HG03521 (cell line): ENCODE measurements at regions not wholly inside any gene's neighbourhood (a gene's known extent, or its start where the extent isn't known, plus 50 kb on each side); places are given as distances from the start of the nearest gene placed in this dataset.
"Not testable (repeated sequence)": the region's sequence is repeated elsewhere in the genome, so short reads cannot be mapped to it uniquely, and the experiment has no call there.

Source experiments
- ATAC-seq: cut with Tn5 transposase; IDR thresholded peaks from one replicate; pipeline ENCODE4 v1.9.1; 2021; ENCODE audit warnings: mild to moderate bottlenecking, moderate library complexity; ENCODE audit not compliant: unreplicated experiment

DNA sequence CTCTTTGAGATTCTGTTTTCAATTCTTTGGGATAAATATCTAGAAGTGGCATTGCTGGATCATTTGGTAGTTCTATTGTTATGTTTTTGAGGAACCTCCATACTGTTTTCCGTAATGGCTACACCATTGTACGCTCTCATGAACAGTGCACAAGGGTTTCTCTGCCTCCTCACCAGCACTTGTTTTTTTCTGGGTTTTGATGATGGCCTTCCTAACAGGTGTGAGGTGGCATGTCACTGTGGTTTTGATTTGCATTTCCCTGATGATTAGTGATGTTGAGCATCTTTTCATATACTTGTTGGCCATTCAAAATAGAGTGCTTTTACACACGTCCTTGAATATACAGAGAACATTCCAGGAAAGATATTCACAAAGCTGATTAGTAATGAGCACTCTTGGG is 86.8 kb upstream of the ADORA2B start:
- not testable (repeated sequence) for ATAC-seq

DNA sequence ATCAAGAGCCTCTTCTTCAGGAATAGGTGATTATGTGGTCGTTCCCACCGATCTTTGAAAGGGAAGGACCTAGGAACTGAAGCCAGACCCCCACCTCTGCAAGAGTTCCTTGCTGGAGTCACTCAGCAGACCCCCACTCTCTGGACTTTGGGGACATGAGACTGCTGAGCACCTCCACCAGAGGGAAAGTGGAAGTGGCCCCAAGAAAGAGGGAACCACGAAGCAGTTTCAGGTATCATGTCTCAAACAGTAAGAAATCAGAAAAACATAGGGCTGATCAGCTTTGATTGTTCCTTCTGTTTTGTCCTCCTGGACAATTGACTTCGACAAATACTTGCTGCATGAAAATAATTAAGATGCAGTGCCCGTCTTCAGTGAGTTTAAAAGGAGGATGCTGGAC is 84.2 kb upstream of the ADORA2B start:
- ATAC-seq, result not testable (repeated sequence)

DNA sequence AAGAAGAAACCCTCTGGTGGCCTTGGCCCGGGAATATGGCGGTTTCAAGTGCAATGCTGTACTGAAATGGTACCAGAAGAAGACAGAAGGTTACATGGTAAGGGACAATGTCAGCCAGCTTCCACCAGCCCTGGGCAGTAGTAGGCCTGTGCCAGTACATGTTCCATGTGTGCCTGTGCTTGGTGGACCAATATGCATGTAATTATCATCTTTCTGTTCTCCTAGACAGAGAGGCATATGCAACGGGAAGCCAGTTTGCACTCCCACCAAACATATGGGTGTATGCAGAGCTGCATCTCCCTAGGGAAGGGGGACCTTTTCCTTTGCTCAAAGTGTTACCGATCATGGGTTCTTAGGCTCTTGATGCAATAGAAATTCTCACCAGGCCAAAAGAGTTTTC is 80.9 kb upstream of the ADORA2B start:
- ATAC-seq, result not testable (repeated sequence)

DNA sequence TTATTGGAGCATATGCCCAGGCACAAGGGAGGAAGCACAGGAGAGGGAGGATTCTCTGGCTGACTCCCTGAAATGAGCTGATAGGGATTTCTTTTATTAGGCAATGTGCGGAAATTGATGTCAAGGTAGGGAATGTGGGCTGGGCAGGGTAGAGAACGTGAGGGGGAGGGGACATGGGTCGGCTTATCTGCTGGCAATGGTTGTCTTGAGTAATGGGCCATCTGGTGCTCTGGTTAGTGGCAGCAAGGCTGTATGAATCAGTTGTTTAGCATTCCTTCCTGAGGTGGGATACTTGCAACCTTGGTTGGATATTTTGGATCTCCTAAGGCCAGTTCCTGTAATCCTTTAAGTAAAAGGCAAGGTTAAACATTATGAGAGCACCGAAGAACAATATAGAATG is 80.5 kb upstream of the ADORA2B start:
- ATAC-seq, result not testable (repeated sequence)

DNA sequence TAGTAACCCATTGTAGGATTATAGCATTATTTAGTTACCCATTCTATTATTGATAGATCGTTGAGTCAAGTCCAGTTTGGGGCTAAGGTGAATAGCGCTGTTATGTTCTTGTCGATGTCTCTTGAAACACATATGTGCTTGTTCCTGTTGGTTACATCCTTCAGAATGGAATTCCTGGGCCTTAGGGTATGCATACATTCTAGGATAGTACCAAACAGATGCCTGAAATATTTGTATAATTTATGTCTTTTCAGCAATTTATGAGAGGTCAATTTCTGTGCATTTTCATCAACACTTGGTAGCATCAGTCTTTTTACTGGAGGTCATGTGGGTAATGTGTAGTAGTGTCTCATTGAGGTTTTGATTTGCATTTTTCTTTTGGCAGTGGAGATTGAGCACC is 78.9 kb upstream of the ADORA2B start:
- not testable (repeated sequence) for ATAC-seq

DNA sequence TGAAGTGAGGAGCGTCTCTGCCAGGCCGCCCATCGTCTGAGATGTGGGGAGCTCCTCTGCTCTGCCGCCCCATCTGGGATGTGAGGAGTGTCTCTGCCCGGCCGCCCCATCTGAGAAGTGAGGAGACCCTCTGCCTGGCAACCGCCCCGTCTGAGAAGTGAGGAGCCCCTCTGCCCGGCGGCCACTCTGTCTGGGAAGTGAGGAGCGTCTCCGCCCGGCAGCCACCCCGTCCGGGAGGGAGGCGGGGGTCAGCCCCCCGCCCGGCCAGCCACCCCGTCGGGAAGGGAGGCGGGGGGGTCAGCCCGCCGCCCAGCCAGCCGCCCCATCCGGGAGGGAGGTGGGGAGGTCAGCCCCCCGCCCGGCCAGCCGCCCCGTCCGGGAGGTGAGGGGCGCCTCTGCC is 77.6 kb upstream of the ADORA2B start:
- ATAC-seq, result not testable (repeated sequence)

DNA sequence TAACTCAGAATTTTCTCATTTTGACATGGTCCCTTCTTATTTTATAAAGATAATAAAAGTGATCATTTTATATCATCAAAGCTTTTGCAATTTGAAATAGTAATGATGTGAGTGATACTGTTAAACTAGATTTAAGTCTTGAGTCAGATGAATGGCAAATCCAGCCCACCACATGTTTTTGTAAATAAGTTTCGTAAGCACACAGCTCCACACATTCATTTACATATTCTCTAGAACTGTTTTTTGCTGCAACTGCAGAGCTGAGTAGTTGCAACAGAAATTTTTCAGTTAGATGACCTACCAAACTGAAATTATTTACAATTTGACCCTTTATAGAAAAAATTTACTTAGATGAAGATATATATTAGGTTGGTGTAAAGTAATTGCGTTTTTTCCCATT is 75.1 kb upstream of the ADORA2B start:
- ATAC-seq, result not testable (repeated sequence)

DNA sequence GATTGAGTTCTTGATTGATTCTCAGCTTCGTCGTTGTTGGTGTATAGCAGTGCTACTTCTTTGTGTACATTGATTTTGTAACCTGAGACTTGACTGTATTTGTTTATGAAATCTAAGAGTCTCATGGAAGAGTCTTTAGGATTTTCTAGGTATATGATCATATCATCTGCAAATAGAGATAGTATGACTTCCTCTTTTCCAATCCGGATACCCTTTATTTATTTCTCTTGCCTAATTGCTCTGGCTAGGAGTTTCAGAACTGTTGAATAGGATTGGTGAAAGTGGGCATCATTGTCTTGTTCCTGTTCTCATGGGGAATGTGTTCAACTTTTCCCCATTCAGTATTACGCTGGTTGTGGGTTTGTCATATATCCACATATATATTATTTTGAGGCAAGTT is 72.3 kb upstream of the ADORA2B start:
- ATAC-seq, result not testable (repeated sequence)

DNA sequence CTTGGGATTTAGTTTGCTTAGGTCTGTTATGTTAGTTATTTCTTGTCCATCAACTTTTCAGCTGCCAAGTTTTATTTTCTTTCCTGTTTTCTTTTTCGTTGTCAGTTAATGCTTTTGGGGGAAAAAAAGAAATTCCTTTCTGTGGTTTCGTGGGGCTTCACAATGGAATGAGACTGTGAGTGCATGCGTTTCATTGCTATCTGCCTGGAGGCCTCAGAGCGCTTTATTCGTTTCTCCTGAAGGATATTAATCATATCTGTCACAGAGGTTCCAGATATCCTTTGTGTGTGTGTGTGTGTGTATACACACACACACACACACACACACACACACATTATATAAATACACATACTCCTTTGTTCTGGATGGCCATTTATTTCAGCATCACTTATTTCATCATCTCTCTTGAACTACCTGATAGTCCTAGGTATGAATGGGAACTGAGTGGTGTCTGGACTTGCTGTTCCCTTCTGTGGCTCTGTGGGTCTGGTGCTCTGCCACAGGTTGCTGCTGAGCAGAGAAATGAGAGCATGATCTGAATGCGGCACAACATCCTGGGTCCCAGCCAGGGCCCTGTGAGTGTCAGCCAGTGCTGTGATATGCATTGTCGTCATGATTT is 66.9 kb upstream of the ADORA2B start:
- ATAC-seq, result not testable (repeated sequence)

DNA sequence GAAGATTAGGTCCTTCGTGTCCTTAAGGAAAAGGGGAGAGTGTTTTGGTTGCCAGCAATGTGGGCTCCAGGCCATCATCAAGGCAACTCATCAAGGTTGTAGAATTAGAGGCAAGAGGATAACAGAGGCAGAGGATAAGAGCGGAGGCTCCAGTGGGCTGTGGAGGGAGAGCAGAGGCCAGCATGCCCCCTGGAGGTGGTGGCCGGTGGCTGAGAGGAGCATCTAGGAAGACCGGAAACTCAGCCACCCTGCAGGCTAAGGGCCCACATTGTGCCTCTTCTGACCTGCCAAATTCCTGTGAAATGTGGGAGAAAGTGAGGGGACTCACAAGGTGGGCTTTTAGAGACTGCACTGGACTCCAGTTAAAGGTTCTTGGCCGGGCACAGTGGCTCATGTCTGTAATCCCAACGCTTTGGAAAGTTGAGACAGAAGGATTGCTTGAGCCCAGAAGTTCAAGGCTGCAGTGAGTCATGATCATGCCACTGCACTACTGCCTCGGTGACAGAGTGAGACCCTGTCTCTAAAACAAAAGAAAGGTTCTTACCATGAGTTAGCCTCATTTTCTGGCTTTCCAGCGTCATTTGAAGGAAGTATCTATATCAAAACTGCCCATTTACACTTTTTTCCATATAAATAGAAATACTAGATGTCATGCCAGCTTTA is 62.7 kb upstream of the ADORA2B start:
- no peak for ATAC-seq

DNA sequence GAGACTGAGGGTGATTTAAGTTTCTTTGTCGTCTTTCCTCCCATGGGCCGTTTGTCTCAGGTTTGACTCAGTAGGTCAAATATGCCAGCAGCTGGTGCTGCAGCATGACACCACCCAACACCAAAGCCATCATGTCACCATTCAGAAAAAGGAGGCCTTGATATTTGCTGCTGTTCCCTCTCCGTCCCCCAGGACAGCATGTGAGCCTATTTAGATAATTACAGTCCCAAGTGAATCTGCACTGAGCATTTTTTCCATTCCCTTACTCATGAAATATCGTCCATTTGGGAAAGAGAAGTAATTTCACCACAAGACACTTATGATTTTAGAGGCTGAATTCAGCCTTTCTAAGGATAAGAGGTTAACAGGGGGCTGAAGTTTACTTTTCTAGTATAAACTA is 62.2 kb upstream of the ADORA2B start:
- ATAC-seq, result no peak

DNA sequence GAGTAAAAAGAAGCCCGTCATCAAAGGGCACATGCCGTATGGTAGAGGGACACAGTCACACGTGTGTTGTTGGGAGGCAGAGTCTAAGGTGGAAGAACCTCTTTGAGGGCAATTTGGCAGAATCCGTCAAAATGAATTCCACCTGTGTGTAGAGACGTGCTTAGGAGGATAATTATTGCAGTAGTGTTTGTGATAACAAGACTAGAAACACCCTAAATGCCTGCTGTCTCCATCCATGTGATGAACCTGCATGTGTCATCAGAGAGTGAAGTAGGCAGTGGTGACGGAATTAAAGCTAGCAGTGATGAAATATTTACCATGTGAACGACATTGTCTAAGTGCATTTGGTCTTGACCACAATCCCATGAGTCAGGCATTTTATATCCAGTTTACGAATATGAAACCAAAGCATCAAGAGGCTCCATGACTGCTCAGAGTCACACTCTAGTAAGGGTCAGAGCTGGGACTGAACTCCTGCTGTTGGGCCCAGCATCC is 61.3 kb upstream of the ADORA2B start:
- ATAC-seq, result no peak

DNA sequence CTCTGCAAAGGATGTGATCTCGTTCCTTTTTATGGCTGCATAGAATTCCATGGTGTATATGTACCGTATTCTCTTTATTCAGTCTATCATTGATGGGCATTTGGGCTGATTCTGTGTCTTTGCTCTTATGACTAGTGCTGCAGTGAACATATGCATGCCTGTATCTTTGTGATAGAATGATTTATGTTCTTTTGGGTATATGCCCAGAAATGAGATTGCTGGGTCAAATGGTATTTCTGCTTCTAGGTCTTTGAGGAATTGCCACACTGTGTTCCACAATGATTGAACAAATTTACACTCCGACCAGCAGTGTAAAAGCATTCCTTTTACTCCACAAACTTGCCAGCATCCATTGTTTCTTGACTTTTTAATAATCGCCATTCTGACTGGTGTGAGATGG is 60.2 kb upstream of the ADORA2B start:
- no peak for ATAC-seq

DNA sequence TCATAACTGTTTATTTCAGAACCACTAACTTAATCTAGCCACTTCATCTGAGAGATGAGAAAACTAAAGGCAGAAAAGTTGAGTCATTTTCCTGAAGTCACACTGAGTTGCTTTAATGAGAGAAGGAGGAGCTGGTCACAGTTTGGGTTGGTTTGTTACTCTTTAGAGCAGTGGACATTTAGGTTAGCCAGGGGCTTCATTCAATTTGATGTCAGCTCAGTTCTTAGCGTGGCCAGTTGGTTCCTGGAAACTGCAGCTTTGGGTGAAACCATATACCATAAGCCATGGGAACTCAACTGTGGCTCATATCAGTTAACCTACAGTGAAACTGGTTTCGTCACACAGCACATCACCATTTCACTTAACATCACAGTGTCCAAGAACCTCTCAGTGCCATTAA is 59.2 kb upstream of the ADORA2B start:
- no peak for ATAC-seq

DNA sequence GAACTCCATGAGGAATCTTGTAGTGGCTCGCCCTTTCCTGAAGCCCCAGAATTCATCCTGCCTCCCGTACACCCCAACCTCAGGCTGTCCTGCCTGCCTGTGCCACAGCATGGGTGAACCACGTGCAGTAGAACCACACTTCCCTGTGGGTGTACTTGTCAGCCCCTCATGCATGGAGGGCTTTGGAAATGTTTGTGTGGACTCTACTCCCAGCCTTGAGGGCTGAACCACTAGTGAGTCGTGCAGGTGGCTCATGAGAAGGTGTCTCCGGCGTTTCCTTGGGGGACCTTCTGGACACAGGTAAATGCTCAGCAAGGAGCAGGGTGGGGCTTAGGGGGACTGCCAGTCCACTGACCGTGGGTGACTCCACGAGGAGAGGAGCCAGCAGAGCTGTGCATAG is 58.7 kb upstream of the ADORA2B start:
- no peak for ATAC-seq

DNA sequence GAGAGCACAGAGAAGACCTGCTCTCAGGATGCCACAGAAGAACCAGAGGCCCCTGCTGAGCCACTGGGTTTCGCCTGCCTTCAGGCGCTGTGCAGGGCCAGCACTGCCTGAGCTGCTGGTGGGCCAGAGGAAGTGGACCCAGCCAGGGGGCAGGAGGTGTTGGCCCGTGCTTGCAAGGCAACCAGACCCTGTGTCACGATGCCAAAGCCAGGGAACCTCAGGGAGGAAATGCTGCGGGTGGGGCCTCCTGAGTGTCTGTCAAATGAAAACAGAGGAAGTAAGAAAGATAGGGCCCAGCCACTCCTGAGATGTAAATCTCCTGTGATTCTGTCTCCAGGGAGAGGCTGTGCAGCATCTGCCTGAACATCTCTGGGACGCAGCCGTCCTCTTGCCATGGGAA is 58.1 kb upstream of the ADORA2B start:
- ATAC-seq, result no peak

DNA sequence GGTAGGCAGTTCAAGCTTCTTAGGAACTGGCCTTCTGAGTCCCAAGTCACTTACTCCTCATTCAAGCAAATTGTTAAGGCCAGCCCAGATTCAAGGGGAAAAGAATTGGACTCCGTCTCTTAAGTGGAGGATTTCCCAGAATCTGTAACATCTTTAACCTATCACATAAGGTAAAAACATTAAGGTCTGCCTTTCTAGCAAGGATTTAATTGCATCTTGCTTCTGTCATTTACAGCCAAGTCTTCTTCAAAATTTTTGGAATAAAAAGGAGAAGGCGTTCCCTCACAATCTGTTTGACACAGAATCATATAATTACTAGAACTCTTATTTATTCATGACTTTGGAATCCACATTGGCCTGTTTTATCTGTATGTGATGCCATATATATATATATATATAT is 56.5 kb upstream of the ADORA2B start:
- ATAC-seq, result no peak

DNA sequence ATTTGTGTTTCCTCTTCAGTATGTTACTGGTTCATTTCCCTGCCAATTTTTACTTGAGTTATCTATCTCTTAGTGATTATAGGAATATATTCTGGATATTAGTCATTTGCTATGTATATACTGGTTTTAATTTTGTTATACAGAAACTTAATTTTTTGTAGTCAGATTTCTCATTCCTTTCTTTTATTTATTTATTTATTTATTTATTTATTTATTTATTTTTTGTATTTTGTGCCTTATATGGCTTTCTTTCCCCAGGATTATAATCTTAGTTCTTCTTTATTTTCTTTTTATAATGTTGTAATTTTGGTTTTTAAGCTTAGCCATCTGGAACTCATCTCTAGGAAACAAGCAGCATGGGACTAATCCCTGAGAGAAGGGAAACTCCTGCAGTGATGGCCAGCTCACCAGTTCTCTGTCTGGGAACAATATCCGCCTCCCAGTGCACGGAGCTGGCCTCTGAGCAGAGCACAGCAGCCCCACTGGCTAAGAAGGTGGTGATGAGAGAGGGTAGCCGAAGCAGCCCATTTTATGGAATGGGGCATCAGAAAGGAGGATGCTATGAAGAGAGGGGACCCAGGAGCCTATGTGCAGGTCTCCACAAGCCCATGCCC is 54.5 kb upstream of the ADORA2B start:
- no peak for ATAC-seq

DNA sequence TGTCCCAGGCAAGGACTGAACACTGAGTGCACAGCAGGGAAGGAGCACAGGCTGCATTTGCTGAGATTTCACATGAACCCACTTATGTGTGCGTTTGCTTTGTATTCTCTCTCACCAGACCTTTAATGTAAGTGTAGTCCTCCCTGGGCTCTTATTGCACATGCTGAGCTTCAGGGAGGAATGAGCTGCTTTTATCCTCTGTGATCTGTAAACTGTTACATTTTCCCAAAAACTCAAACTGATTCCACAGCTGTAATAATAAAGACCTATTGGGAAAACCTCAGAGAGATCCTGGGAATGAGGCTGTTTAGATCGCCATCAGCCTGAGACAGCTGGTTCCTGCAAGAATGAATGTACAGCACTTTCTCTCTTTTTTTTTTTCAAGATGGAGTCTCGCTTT is 53.6 kb upstream of the ADORA2B start:
- no peak for ATAC-seq

DNA sequence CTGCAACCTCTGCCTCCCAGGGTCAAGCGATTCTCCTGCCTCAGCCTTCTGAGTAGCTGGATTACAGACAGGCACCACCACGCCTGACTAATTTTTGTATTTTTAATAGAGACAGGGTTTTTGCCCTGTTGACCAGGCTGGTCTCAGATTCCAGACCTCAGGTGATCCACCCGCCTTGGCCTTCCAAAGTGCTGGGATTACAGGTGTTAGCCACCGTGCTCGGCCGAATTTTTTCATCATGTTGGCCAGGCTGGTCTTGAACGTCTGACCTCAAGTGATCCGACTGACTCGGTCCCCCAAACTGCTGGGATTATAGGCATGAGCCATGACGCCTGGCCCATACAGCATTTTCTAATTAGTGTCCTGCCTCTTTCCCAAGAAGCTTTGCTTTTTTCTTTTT is 52.7 kb upstream of the ADORA2B start:
- ATAC-seq, result no peak

DNA sequence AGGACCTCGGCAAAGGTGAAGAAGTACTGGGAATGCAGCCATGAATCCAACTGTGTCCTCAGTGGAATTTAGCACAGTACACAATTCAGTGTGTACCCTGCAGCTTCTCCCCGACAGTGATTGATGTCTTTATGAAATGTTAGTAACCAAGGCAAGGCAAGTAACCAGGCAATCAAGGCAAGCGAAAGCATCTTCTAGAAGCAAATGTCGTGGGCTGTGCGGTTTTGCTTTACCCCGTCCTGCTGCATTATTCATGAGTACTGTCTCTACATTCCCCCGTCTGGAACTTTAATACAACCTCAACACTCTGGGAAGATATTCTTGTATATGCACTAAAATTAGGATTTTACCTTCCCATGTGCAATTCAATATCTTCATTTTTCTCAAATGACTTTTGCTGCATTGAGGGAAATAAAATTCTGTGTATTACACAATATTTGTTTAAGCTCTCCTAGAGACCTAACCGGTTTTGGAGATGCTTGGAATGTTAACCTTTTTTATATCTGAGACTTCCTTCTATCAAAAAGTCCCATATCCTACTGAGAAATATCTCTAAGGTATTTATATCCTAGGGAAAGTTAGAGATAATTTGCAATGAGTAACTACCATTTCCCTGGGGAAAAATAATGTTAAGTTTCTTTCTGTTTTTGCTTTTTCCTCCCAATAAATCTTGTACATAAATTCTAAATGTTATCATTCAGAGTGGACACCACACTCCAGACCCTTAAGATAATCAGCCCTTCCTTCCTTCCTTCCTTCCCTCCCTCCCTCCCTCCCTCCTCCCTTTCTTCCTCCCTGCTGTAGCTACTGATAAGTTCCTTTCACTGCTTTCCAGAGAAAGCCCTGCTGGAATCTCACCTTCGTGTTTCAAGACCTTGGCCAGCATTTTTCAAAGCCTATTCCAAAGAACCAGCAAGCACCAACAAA is 51.9 kb upstream of the ADORA2B start:
- no peak for ATAC-seq
